Lung (tissue), 11 donors: ENCODE measurements at regions not wholly inside any gene's neighbourhood (a gene's known extent, or its start where the extent isn't known, plus 50 kb on each side); places are given as distances from the start of the nearest gene placed in this dataset.

ENCODE experiments used
- ATAC-seq: fragments of 200-7000 bp; cut with Tn5 transposase; one replicate; pipeline ENCODE4 v1.9.1; 2020; ENCODE audit warnings: moderate number of reproducible peaks; ENCODE audit not compliant: insufficient read depth, low FRiP score
- DNase-seq, 3 donors: peaks; one replicate each; pipeline ENCODE4 v3.0.0-alpha.2; 2013 to 2017
- H3K27ac ChIP-seq, 2 donors: one replicate each; pipeline ENCODE4 v1.5.1; 2013; ENCODE audit warnings: mild to moderate bottlenecking in 2 of 2, moderate library complexity in 2 of 2, control low read depth in 1 of 2, inconsistent platforms in 1 of 2, low read depth in 1 of 2, low read length in 1 of 2
- H3K27me3 ChIP-seq, 3 donors: one replicate each; pipeline ENCODE4 v1.5.1; 2013; ENCODE audit warnings: low read length in 2 of 3; ENCODE audit not compliant: control insufficient read depth in 3 of 3, insufficient read depth in 3 of 3
- H3K36me3 ChIP-seq, 4 donors: one replicate each; pipeline ENCODE4 v1.5.1; 2013; ENCODE audit warnings: low read length in 4 of 4, mild to moderate bottlenecking in 1 of 4, moderate library complexity in 1 of 4; ENCODE audit not compliant: control insufficient read depth in 4 of 4, insufficient read depth in 4 of 4
- H3K4me1 ChIP-seq, 5 donors: one replicate each; pipeline ENCODE4 v1.5.1; 2013; ENCODE audit warnings: low read length in 5 of 5, mild to moderate bottlenecking in 2 of 5, moderate library complexity in 1 of 5; ENCODE audit not compliant: control insufficient read depth in 5 of 5, insufficient read depth in 5 of 5
- H3K4me3 ChIP-seq: one replicate; pipeline ENCODE4 v1.5.1; 2013; ENCODE audit warnings: mild to moderate bottlenecking, control low read depth, moderate library complexity
- H3K9ac ChIP-seq, 2 donors: one replicate each; pipeline ENCODE4 v1.5.1; 2013; ENCODE audit warnings: low read length in 2 of 2, control low read depth in 1 of 2; ENCODE audit not compliant: insufficient read depth in 1 of 2
- H3K9me3 ChIP-seq, 4 donors: one replicate each; pipeline ENCODE4 v1.5.1; 2013; ENCODE audit warnings: low read length in 3 of 4, mild to moderate bottlenecking in 1 of 4, moderate library complexity in 1 of 4; ENCODE audit not compliant: control insufficient read depth in 4 of 4, insufficient read depth in 3 of 4
- CTCF ChIP-seq: IDR thresholded peaks from 2 replicates; pipeline ENCODE4 v1.5.1; 2012; ENCODE audit warnings: mild to moderate bottlenecking; ENCODE audit errors: control extremely low read depth, extremely low read depth
- WGBS, 2 donors: extraction: QIAGEN DNeasy Blood & Tissue Kit; methylation state at CpG; one replicate each; pipeline ENCODE4 v1.1.7; 2013; 5-methylcytosine and 5-hydroxymethylcytosine counted together
- donor health status: control.
- donor health status: control.
- donor health status: Bipolar disorder and iron deficiency.
- donor health status: healthy.
- donor health status: DM: yes; HTN: yes; CAD: no.

GRCh38 chr1:208874915-208875314, 630.7 kb upstream of the PLXNA2 start:
- H3K27me3 ChIP-seq, result no peaks in the 10 kb centered on the region
- DNase-seq, result no peak
- no peak overlapping the region for H3K4me3 ChIP-seq

GRCh38 chr1:208879022-208879421, 634.8 kb upstream of the PLXNA2 start:
- no peaks in the 10 kb centered on the region for H3K9me3 ChIP-seq
- H3K36me3 ChIP-seq, result no peaks in the 10 kb centered on the region
- DNase-seq (no peak), ATAC-seq (no peak)
- H3K4me1 ChIP-seq, result no peaks in the 10 kb centered on the region
- WGBS, 2 donors, result 96% methylated on average over 3 of the region's 3 CpGs
- H3K27me3 ChIP-seq, result no peaks in the 10 kb centered on the region
- H3K9ac ChIP-seq, result no peak overlapping the region
- no peak overlapping the region for H3K4me3 ChIP-seq
- no peak overlapping the region for H3K27ac ChIP-seq
- TF ChIP-seq CTCF, result no peak

More at GRCh38 chr1:208874915-208875314, 630.7 kb upstream of the PLXNA2 start:
- peaks cover 0 to 3% (median 0%) of the 10 kb centered on the region in 4 donors for H3K9me3 ChIP-seq
- H3K36me3 ChIP-seq, result no peaks in the 10 kb centered on the region
- ATAC-seq, result no peak
- WGBS, 2 donors, result 78 to 82% methylated on average over 1 of the region's 1 CpG
- H3K27ac ChIP-seq, result no peak overlapping the region
- no peaks in the 10 kb centered on the region for H3K4me1 ChIP-seq
- no peak for TF ChIP-seq CTCF
- H3K9ac ChIP-seq, result no peak overlapping the region

- ATAC-seq, result no peak
- H3K4me3 ChIP-seq, result no peak overlapping the region
- no peaks in the 10 kb centered on the region for H3K27me3 ChIP-seq
- no peak overlapping the region for H3K9ac ChIP-seq
- H3K4me1 ChIP-seq, result peaks cover 0 to 10% (median 0%) of the 10 kb centered on the region in 5 donors
- no peak overlapping the region for H3K27ac ChIP-seq
- TF ChIP-seq CTCF, result no peak
- no peaks in the 10 kb centered on the region for H3K9me3 ChIP-seq
- no peaks in the 10 kb centered on the region for H3K36me3 ChIP-seq
- DNase-seq, result no peak
- WGBS, 2 donors, result 77 to 80% methylated on average over 2 of the region's 2 CpGs
Observed at GRCh38 chr1:208880433-208881100, 636.4 kb upstream of the PLXNA2 start.

GRCh38 chr1:208885060-208885459, 640.9 kb upstream of the PLXNA2 start:
- peak in 2 of 3 donors; percentile 26 to 47 for DNase-seq

More at GRCh38 chr1:208885060-208885459, 640.9 kb upstream of the PLXNA2 start:
- Histone ChIP-seq H3K4me1 (peaks cover 0 to 11% (median 0%) of the 10 kb centered on the region in 5 donors), H3K36me3 (no peaks in the 10 kb centered on the region), H3K4me3 (no peak overlapping the region), H3K9me3 (no peaks in the 10 kb centered on the region), H3K27ac (no peak overlapping the region), H3K27me3 (no peaks in the 10 kb centered on the region), H3K9ac (no peak overlapping the region)
- WGBS, 2 donors, result 10 to 16% methylated on average over 1 of the region's 1 CpG
- TF ChIP-seq CTCF, result no peak
- peak; percentile 46 for ATAC-seq
